Heart left ventricle (tissue), 13 donors: ENCODE measurements at regions not wholly inside any gene's neighbourhood (a gene's known extent, or its start where the extent isn't known, plus 50 kb on each side); places are given as distances from the start of the nearest gene placed in this dataset.

Experiments
- CTCF ChIP-seq, 12 donors: fragments of 200-600 bp; sonication (generic) in 4 of 12; IDR thresholded peaks; one replicate each; pipeline versions ENCODE4 v1.5.0 to v1.8.0; 2018 to 2022; ENCODE audit warnings: antibody characterized with exemption in 12 of 12, mild to moderate bottlenecking in 5 of 12
- POLR2A ChIP-seq, 2 donors: fragments of 450-650 bp; IDR thresholded peaks; one replicate each; pipeline ENCODE4 v1.6.1; 2017; ENCODE audit warnings: antibody characterized with exemption in 2 of 2, mild to moderate bottlenecking in 2 of 2, moderate library complexity in 2 of 2
- donor health status: ischemic (EF 13 %, LVEDD 7.1; RV severe dilation, severe dysfunction).
- donor health status: DM: no; HTN: yes; CAD: no.
- donor health status: DM: no; HTN: no; CAD: no.
- donor health status: ischemic (EF 25% LVEDD 6.9; RV normal size, moderate dysfunction).
- donor health status: ischemic (EF 25% LVEDD 5.7; RV mildly dilated, moderate dysfunction).
- donor health status: ischemic (EF 35%, LVEDD 5.7; RV mildly dilated, moderate dysfunction).
- donor health status: nonischemic (EF 11% LVEDD 7.7; RV severe dilation, severe dysfunction).
- donor health status: DM: yes; HTN: yes; CAD: no.
- donor health status: PGD.
- donor health status: ischemic (EF 29% LVEDD 5.4; RV normal size, mild dysfunction).
- donor health status: nonischemic (EF 23%, LVEDD 6.1; RV moderate dilation, normal function).

GRCh38 chrX:139023531-139023930, 312.0 kb upstream of the FGF13 start:
- TF ChIP-seq POLR2A (IDR thresholded peaks at IDR 0.05), result no peak
- TF ChIP-seq CTCF (IDR thresholded peaks at IDR 0.05), result no peak
